ENCODE measurements at regions not wholly inside any gene's neighbourhood (a gene's known extent, or its start where the extent isn't known, plus 50 kb on each side); places are given as distances from the start of the nearest gene placed in this dataset.

- Histone ChIP-seq H2BK15ac (ENCODE audit: low read depth, low read length) (no peak overlapping the region), H3K9ac (ENCODE audit: low read depth, low read length) (no peak overlapping the region), H2AK5ac (ENCODE audit: low read depth, low read length) (no peak overlapping the region), H2AK9ac (replicated peaks; ENCODE audit: low read depth, low read length, poor library complexity) (no peak overlapping the region), H3K14ac (replicated peaks; ENCODE audit: low read depth, low read length) (no peak overlapping the region), H4K91ac (ENCODE audit: insufficient read depth, low read depth, low read length) (no peak overlapping the region), H3K9me1 (ENCODE audit: insufficient read depth, low read length) (no peaks in the 10 kb centered on the region), H3K56ac (ENCODE audit: extremely low read depth, insufficient read depth, low read length) (no peak overlapping the region), H4K5ac (ENCODE audit: low read depth, low read length) (no peak overlapping the region), H4K20me1 (ENCODE audit: insufficient read depth, low read length) (no peaks in the 10 kb centered on the region), H3K9me3 (ENCODE audit: control insufficient read depth, insufficient read depth, low read length) (no peaks in the 10 kb centered on the region), H2BK120ac (ENCODE audit: low read depth, low read length) (no peak overlapping the region), H3K27ac (ENCODE audit: insufficient read depth, low read length) (no peak overlapping the region), H3K18ac (ENCODE audit: low read depth, low read length) (no peak overlapping the region), H3K4ac (ENCODE audit: low read depth, low read length) (no peak overlapping the region), H3K4me1 (ENCODE audit: control insufficient read depth, insufficient read depth, low read length) (no peaks in the 10 kb centered on the region), H2BK20ac (ENCODE audit: low read depth, low read length) (no peak overlapping the region), H2AFZ (replicated peaks; ENCODE audit: low read length, poor library complexity) (no peak overlapping the region), H3K79me1 (ENCODE audit: low read depth in 1 of 2, low read length in 2 of 2) (no peaks in the 10 kb centered on the region), H3K23ac (ENCODE audit: low read depth, low read length) (no peak overlapping the region), H4K8ac (ENCODE audit: low read depth in 2 of 2, low read length in 2 of 2) (no peak overlapping the region), H3K4me3 (ENCODE audit: insufficient read depth, low read depth, low read length) (no peak overlapping the region), H3K36me3 (ENCODE audit: control insufficient read depth, insufficient read depth, low read length) (no peaks in the 10 kb centered on the region), H2BK5ac (ENCODE audit: low read depth, low read length, poor library complexity, severe bottlenecking) (no peak overlapping the region), H3K4me2 (ENCODE audit: low read depth, low read length) (no peak overlapping the region), H3K27me3 (ENCODE audit: control insufficient read depth, insufficient read depth, low read length) (no peaks in the 10 kb centered on the region; the same call in 1 of the 2 replicates)
- TF ChIP-seq ELK1 (IDR thresholded peaks at IDR 0.05; ENCODE audit: borderline replicate concordance, low read depth, low read length), result no peak
- no peak for TF ChIP-seq BHLHE40 (IDR thresholded peaks at IDR 0.05; ENCODE audit: low read depth, low read length)
- TF ChIP-seq CHD1 (IDR thresholded peaks at IDR 0.05; ENCODE audit: low read depth, low read length), result no peak
- no peak for TF ChIP-seq USF2 (IDR thresholded peaks at IDR 0.05; ENCODE audit: low read depth, low read length)
- no peak for TF ChIP-seq RAD21 (IDR thresholded peaks at IDR 0.05; ENCODE audit: low read length)
- no peak for TF ChIP-seq CEBPB (IDR thresholded peaks at IDR 0.05; ENCODE audit: low read depth, low read length)
- TF ChIP-seq RFX5 (IDR thresholded peaks at IDR 0.05; ENCODE audit: low read depth, low read length), result no peak
- TF ChIP-seq FOS (IDR thresholded peaks at IDR 0.05; ENCODE audit: low read depth, low read length), result no peak
- TF ChIP-seq MXI1 (IDR thresholded peaks at IDR 0.05; ENCODE audit: borderline replicate concordance, low read depth, low read length), result no peak
- TF ChIP-seq MAFK (IDR thresholded peaks at IDR 0.05; ENCODE audit: low read depth, low read length), result no peak
- no peak for TF ChIP-seq SMC3 (IDR thresholded peaks at IDR 0.05; ENCODE audit: low read depth, low read length)
- no peak for TF ChIP-seq NFE2L2 (IDR thresholded peaks at IDR 0.05; ENCODE audit: low read depth, low read length)
- no peak for TF ChIP-seq POLR2A (IDR thresholded peaks at IDR 0.05; ENCODE audit: low read depth, low read length)
- TF ChIP-seq MAZ (IDR thresholded peaks at IDR 0.05; ENCODE audit: borderline replicate concordance, low read depth, low read length), result no peak
- TF ChIP-seq RCOR1 (IDR thresholded peaks at IDR 0.05; ENCODE audit: insufficient replicate concordance, low read length), result no peak
- no peak for TF ChIP-seq CTCF (conservative IDR thresholded peaks at IDR 0.05; ENCODE audit: low read depth, low read length)
- WGBS, 2 experiments (ENCODE audit: extremely low coverage in 2 of 2, insufficient read length in 1 of 2), result no CpG with 5 or more reads among the region's 3 CpGs
- intact Hi-C loops (cut with micrococcal nuclease), result no loop called here
- no peak for DNase-seq
- in situ Hi-C loops (cut with MboI; ENCODE audit: low sequenced_read_pairs), result no loop called here
- no peak for ATAC-seq (ENCODE audit: low read depth)
- dilution Hi-C loops (cut with HindIII; ENCODE audit: low sequenced_read_pairs, unreplicated experiment), result no loop called here
- ChIA-PET CTCF (no interaction called here), POLR2A (ENCODE audit: unreplicated experiment) (no interaction called here)
- BruUV-seq (replicated peaks), result no TSS peak
Measured at GRCh38 chr3:71851878-71852277, 66.9 kb upstream of the PROK2 start.

All from IMR-90 (cell line).